Upper lobe of right lung (tissue), 1 donor: ENCODE measurements at regions not wholly inside any gene's neighbourhood (a gene's known extent, or its start where the extent isn't known, plus 50 kb on each side); places are given as distances from the start of the nearest gene placed in this dataset.

Experiments
- ATAC-seq: fragments of 200-7000 bp; cut with Tn5 transposase; one replicate; pipeline ENCODE4 v1.9.1; 2020; ENCODE audit warnings: mild to moderate bottlenecking, moderate library complexity
- DNase-seq: peaks from one replicate; pipeline ENCODE4 v3.0.0-alpha.2; 2020
- H3K27ac ChIP-seq: fragments of 200-600 bp; one replicate; pipeline ENCODE4 v1.8.0; 2022
- H3K27me3 ChIP-seq: fragments of 200-600 bp; one replicate; pipeline ENCODE4 v1.8.0; 2022; ENCODE audit warnings: mild to moderate bottlenecking
- H3K36me3 ChIP-seq: fragments of 200-600 bp; one replicate; pipeline ENCODE4 v1.8.0; 2022
- H3K4me1 ChIP-seq: fragments of 200-600 bp; one replicate; pipeline ENCODE4 v1.8.0; 2022
- H3K4me3 ChIP-seq: fragments of 200-600 bp; one replicate; pipeline ENCODE4 v1.8.0; 2022; ENCODE audit warnings: mild to moderate bottlenecking
- H3K9me3 ChIP-seq: fragments of 200-600 bp; one replicate; pipeline ENCODE4 v1.8.0; 2022
- intact Hi-C: fragments of 100-400 bp; cut with DNase I; formaldehyde crosslinking; loops from one replicate; pipeline ENCODE4 v1.11.0; 2022
- TF ChIP-seq, protein P1 (sequence below): fragments of 200-600 bp; IDR thresholded peaks from one replicate; pipeline ENCODE4 v1.8.0; 2022; ENCODE audit warnings: antibody characterized with exemption
- donor health status: DM: no; HTN: yes; CAD: no; lungs with severe emphysema.

DNA sequence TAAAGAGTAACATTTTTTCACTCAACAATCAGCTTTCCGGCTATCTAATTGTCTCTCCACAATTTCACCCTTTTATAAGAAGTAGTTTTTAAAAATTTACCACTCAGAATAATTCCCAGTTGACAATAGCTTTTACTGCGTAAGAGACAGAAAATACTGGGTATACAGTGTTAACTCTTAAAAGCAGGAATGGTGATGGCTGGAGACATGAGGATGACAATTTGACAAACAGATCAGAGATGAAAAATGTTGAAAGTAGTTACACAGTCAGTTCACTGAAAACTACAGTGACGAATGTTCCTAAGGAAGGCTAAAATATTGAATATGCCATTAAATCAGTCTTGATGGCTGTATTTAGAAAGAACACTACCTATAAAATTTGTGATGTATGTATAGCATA, 1146.8 kb upstream of the B3GALT2 start:
- intact Hi-C loops, result no loop called here

DNA sequence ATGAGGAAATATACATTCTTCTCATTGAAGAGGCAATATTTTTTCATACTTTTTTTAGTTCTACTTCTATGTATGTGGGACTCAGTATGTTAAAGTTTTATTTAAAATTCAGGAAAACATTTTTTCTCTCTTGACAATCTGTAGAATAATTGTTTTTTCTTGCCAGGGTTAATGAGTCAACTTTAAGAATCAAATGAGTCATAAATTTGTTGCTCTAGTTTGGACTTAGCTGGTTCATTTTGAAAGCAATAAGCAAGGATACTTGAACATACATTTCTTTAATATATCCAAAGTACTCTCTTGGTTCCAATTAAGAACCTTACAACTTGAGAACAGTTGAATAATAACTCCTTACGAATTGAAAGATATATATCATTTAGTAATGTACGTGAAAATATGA, 1145.3 kb upstream of the B3GALT2 start:
- Histone ChIP-seq H3K27ac (no peak overlapping the region), H3K27me3 (no peaks in the 10 kb centered on the region), H3K9me3 (no peaks in the 10 kb centered on the region), H3K4me1 (no peaks in the 10 kb centered on the region), H3K36me3 (no peaks in the 10 kb centered on the region), H3K4me3 (no peak overlapping the region)
- TF ChIP-seq, protein P1, sequence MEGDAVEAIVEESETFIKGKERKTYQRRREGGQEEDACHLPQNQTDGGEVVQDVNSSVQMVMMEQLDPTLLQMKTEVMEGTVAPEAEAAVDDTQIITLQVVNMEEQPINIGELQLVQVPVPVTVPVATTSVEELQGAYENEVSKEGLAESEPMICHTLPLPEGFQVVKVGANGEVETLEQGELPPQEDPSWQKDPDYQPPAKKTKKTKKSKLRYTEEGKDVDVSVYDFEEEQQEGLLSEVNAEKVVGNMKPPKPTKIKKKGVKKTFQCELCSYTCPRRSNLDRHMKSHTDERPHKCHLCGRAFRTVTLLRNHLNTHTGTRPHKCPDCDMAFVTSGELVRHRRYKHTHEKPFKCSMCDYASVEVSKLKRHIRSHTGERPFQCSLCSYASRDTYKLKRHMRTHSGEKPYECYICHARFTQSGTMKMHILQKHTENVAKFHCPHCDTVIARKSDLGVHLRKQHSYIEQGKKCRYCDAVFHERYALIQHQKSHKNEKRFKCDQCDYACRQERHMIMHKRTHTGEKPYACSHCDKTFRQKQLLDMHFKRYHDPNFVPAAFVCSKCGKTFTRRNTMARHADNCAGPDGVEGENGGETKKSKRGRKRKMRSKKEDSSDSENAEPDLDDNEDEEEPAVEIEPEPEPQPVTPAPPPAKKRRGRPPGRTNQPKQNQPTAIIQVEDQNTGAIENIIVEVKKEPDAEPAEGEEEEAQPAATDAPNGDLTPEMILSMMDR, result no peak
- ATAC-seq, result no peak
- no peak for DNase-seq
- intact Hi-C loops, result no loop called here

More for the DNA sequence above, 1146.8 kb upstream of the B3GALT2 start:
- no peak overlapping the region for H3K27ac ChIP-seq
- no peaks in the 10 kb centered on the region for H3K4me1 ChIP-seq
- H3K36me3 ChIP-seq, result no peaks in the 10 kb centered on the region
- no peaks in the 10 kb centered on the region for H3K9me3 ChIP-seq
- H3K27me3 ChIP-seq, result no peaks in the 10 kb centered on the region
- TF ChIP-seq, protein P1, result no peak
- ATAC-seq (no peak), DNase-seq (no peak)
- no peak overlapping the region for H3K4me3 ChIP-seq

DNA sequence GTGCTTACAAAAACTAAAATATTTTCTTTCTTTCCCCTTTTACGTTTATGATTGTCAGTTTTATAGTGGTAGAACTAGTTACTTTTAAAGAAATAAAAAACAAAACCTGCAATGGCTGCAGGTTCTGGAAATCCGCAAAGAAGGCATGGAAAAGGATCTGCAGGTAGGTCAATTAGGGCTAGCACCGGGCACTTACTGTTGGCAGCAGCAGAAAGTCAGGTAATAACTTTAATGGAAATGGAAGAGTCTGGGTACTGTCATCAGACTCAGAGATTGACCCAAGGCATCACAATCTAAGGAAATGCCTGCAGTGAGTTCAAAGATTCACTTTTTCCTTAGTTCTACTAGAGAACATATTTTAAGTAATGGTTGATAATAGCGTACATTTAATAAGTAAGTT, 1136.3 kb upstream of the B3GALT2 start:
- ATAC-seq (no peak), DNase-seq (no peak)
- Histone ChIP-seq H3K9me3 (no peaks in the 10 kb centered on the region), H3K4me1 (no peaks in the 10 kb centered on the region), H3K27me3 (no peaks in the 10 kb centered on the region), H3K36me3 (no peaks in the 10 kb centered on the region), H3K27ac (no peak overlapping the region), H3K4me3 (no peak overlapping the region)
- intact Hi-C loops, result no loop called here
- TF ChIP-seq, protein P1, result no peak

DNA sequence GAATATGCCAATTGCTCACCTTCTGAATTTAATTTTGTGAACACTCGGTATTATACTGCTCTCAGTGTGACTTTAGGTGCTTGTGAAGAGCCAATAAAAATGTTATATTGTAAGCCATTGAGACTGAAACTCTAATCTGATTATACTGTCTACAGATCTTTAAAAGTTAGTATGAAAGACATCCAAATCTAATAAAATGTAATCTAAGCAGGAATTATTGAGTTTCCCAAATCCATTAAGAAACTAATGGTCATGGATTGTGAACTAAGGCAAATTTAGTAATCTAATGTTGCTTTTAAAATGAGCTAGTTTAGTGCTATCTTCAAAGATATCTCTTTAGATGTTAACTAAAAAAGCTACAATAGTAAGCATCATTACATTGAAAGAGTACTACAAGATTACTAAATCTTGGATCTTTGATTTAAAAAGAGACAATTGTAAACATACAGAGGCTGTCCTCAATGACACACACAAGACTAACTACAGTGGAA, 1132.4 kb upstream of the B3GALT2 start:
- H3K36me3 ChIP-seq, result no peaks in the 10 kb centered on the region
- no peak overlapping the region for H3K4me3 ChIP-seq
- H3K27ac ChIP-seq, result no peak overlapping the region
- no peaks in the 10 kb centered on the region for H3K27me3 ChIP-seq
- TF ChIP-seq, protein P1, result no peak
- H3K4me1 ChIP-seq, result no peaks in the 10 kb centered on the region
- intact Hi-C loops, result no loop called here
- ATAC-seq (no peak), DNase-seq (no peak)
- no peaks in the 10 kb centered on the region for H3K9me3 ChIP-seq

DNA sequence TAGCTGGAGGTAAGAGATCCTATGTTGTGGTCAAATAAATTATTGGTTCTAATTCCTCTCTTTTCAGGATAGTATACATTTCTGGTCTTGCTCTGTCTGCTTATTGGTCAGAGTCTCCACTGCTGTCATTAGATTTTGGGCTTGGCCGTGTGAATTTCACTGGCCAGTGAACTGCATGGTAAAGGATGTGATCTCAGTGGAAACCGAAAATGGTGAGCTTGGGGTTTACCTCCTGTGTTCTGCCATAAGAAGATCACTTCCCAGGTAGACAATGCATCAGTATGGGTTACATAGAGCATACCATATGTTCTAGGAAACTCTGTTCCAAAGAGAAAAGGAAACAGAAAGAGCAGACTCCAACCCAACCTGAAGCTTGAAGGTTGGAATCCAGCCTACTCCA, 1123.3 kb upstream of the B3GALT2 start:
- DNase-seq, result no peak
- H3K27ac ChIP-seq, result no peak overlapping the region
- intact Hi-C loops, result no loop called here

More for the DNA sequence above, 1123.3 kb upstream of the B3GALT2 start:
- Histone ChIP-seq H3K9me3 (no peaks in the 10 kb centered on the region), H3K4me3 (no peak overlapping the region), H3K4me1 (no peaks in the 10 kb centered on the region), H3K36me3 (no peaks in the 10 kb centered on the region), H3K27me3 (no peaks in the 10 kb centered on the region)
- TF ChIP-seq, protein P1, result no peak
- no peak for ATAC-seq
